ENCODE measurements at regions not wholly inside any gene's neighbourhood (a gene's known extent, or its start where the extent isn't known, plus 50 kb on each side); places are given as distances from the start of the nearest gene placed in this dataset.

GRCh38 chr18:78579854-78580577, 399.6 kb upstream of the SALL3 start:
- TF ChIP-seq POLR2A (IDR thresholded peaks at IDR 0.05) (no peak), CTCF (IDR thresholded peaks at IDR 0.05) (no peak)
